ENCODE measurements at regions not wholly inside any gene's neighbourhood (a gene's known extent, or its start where the extent isn't known, plus 50 kb on each side); places are given as distances from the start of the nearest gene placed in this dataset.

- H3K27me3 ChIP-seq = no peaks in the 10 kb centered on the region
These were observed 105.7 kb downstream of the SLITRK2 start for GRCh38 chrX:145923376-145923775.

DNA sequence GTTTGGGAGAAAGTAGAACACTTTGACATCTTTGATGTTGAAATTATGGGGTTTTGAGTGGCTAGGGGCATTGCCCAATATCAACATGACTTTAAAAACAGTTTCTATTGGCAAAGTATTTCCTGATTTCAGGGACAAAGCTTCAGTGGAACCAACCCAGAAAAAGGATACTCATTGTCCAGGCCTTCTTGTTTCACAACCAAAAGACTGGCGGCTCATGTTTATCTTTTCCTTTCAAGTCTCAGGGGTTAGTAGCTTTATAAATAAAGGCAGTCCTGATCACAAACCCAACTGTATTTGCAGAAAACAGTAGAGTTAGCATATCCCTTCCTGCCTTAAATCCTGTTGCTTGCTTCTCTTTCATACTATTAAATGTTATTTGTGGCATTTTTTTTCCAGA, 119.1 kb downstream of the SLITRK2 start:
- 71% methylated on average over 1 of the region's 1 CpG for WGBS (ENCODE audit: low lambda C conversion rate, missing lambda C conversion rate)
- no peaks in the 10 kb centered on the region for H4K20me1 ChIP-seq (ENCODE audit: insufficient read depth, poor library complexity, severe bottlenecking)
- no peak overlapping the region for H3K4me2 ChIP-seq
- H3K27ac ChIP-seq = no peak overlapping the region
- H3K36me3 ChIP-seq (replicated peaks; ENCODE audit: insufficient read depth, low read depth) = no peaks in the 10 kb centered on the region
- no peaks in the 10 kb centered on the region for H3K79me2 ChIP-seq
- no peak overlapping the region for H2AFZ ChIP-seq
- no peak for DNase-seq (ENCODE audit: low spot score)
- no peaks in the 10 kb centered on the region for H3K9me3 ChIP-seq (ENCODE audit: low read depth)
- TF ChIP-seq EZH2 (IDR thresholded peaks at IDR 0.05; ENCODE audit: borderline replicate concordance) (no peak), EZH2phosphoT487 (IDR thresholded peaks at IDR 0.05; ENCODE audit: low read depth, severe bottlenecking, unreplicated experiment) (no peak), CTCF (IDR thresholded peaks at IDR 0.05; ENCODE audit: poor library complexity) (no peak)
- H3K9me2 ChIP-seq (replicated peaks; ENCODE audit: insufficient read depth) = no peaks in the 10 kb centered on the region
- no peaks in the 10 kb centered on the region for H3K4me1 ChIP-seq (ENCODE audit: insufficient read depth)
- no peaks in the 10 kb centered on the region for H3K27me3 ChIP-seq
- no peak overlapping the region for H3K4me3 ChIP-seq

More at GRCh38 chrX:145923376-145923775, 105.7 kb downstream of the SLITRK2 start:
- H3K4me2 ChIP-seq = no peak overlapping the region
- H3K27ac ChIP-seq = no peak overlapping the region
- TF ChIP-seq CTCF (IDR thresholded peaks at IDR 0.05; ENCODE audit: poor library complexity) (no peak), EZH2 (IDR thresholded peaks at IDR 0.05; ENCODE audit: borderline replicate concordance) (no peak), EZH2phosphoT487 (IDR thresholded peaks at IDR 0.05; ENCODE audit: low read depth, severe bottlenecking, unreplicated experiment) (no peak)
- no peaks in the 10 kb centered on the region for H3K9me3 ChIP-seq (ENCODE audit: low read depth)
- no peak overlapping the region for H2AFZ ChIP-seq
- no peak overlapping the region for H3K4me3 ChIP-seq
- H3K4me1 ChIP-seq (ENCODE audit: insufficient read depth) = no peaks in the 10 kb centered on the region
- H3K79me2 ChIP-seq = no peaks in the 10 kb centered on the region
- no peaks in the 10 kb centered on the region for H3K36me3 ChIP-seq (replicated peaks; ENCODE audit: insufficient read depth, low read depth)
- DNase-seq (ENCODE audit: low spot score) = no peak
- H3K9me2 ChIP-seq (replicated peaks; ENCODE audit: insufficient read depth) = no peaks in the 10 kb centered on the region
- 61% methylated on average over 4 of the region's 4 CpGs for WGBS (ENCODE audit: low lambda C conversion rate, missing lambda C conversion rate)
- H4K20me1 ChIP-seq (ENCODE audit: insufficient read depth, poor library complexity, severe bottlenecking) = no peaks in the 10 kb centered on the region

DNA sequence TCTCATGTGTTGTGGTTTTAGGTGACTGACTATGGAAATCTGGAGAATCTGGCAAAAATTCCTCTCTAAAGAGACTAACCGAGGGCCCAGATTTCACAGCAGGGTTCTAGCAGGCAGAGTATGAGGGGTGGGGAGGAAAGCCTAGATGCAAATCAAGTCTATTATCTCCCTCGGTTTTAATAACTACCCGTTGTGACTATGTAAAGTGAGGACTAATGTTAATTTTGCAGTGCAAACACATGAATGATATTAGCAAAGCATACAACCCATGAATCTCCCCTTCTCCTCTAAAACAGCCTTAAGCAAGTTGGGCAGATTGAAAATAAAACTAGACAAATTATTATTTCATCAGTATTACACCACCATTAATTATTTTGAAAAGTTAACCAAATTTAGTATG, 131.4 kb downstream of the SLITRK2 start:
- Histone ChIP-seq H3K4me1 (ENCODE audit: insufficient read depth) (no peaks in the 10 kb centered on the region), H3K4me2 (no peak overlapping the region), H3K4me3 (no peak overlapping the region), H3K27ac (no peak overlapping the region), H4K20me1 (ENCODE audit: insufficient read depth, poor library complexity, severe bottlenecking) (no peaks in the 10 kb centered on the region), H3K36me3 (replicated peaks; ENCODE audit: insufficient read depth, low read depth) (no peaks in the 10 kb centered on the region), H3K79me2 (no peaks in the 10 kb centered on the region), H3K9me2 (replicated peaks; ENCODE audit: insufficient read depth) (no peaks in the 10 kb centered on the region), H3K27me3 (no peaks in the 10 kb centered on the region), H3K9me3 (ENCODE audit: low read depth) (no peaks in the 10 kb centered on the region), H2AFZ (no peak overlapping the region)
- TF ChIP-seq EZH2phosphoT487 (IDR thresholded peaks at IDR 0.05; ENCODE audit: low read depth, severe bottlenecking, unreplicated experiment) (no peak), EZH2 (IDR thresholded peaks at IDR 0.05; ENCODE audit: borderline replicate concordance) (no peak), CTCF (IDR thresholded peaks at IDR 0.05; ENCODE audit: poor library complexity) (no peak)
- no peak for DNase-seq (ENCODE audit: low spot score)
- 58% methylated on average over 3 of the region's 3 CpGs for WGBS (ENCODE audit: low lambda C conversion rate, missing lambda C conversion rate)

DNA sequence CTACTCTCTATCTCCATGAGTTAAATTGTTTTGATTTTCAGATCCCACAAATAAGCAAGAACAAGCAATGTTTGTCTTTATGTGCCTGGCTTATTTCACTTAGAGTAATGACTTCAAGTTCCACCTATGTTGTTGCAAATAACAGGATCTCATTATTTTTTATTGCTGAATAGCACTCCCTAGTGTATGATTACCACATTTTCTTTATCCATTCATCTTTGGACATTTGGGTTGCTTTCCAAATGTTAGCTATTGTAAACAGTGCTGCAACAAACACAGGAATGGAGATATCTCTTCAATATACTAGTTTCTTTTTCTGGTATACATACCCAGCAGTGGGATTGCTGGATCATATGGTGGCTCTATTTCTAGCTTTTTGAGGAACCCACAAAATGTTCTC, 136.0 kb downstream of the SLITRK2 start:
- Histone ChIP-seq H3K9me3 (ENCODE audit: low read depth) (no peaks in the 10 kb centered on the region), H3K4me1 (ENCODE audit: insufficient read depth) (no peaks in the 10 kb centered on the region), H3K36me3 (replicated peaks; ENCODE audit: insufficient read depth, low read depth) (no peaks in the 10 kb centered on the region), H3K79me2 (no peaks in the 10 kb centered on the region), H2AFZ (no peak overlapping the region), H3K4me3 (no peak overlapping the region), H3K27me3 (no peaks in the 10 kb centered on the region), H3K27ac (no peak overlapping the region), H3K9me2 (replicated peaks; ENCODE audit: insufficient read depth) (no peaks in the 10 kb centered on the region), H4K20me1 (ENCODE audit: insufficient read depth, poor library complexity, severe bottlenecking) (no peaks in the 10 kb centered on the region), H3K4me2 (no peak overlapping the region)
- TF ChIP-seq EZH2phosphoT487 (IDR thresholded peaks at IDR 0.05; ENCODE audit: low read depth, severe bottlenecking, unreplicated experiment) = no peak
- no peak for TF ChIP-seq EZH2 (IDR thresholded peaks at IDR 0.05; ENCODE audit: borderline replicate concordance)
- no peak for TF ChIP-seq CTCF (IDR thresholded peaks at IDR 0.05; ENCODE audit: poor library complexity)
- no peak for DNase-seq (ENCODE audit: low spot score)

Measured in hepatocyte (in vitro differentiated cells).